Lower leg skin (tissue), 4 donors: ENCODE measurements at regions not wholly inside any gene's neighbourhood (a gene's known extent, or its start where the extent isn't known, plus 50 kb on each side); places are given as distances from the start of the nearest gene placed in this dataset.

Experiments used
- DNase-seq, 2 donors: peaks; one replicate each; pipeline ENCODE4 v3.0.0-alpha.2; 2019; ENCODE audit warnings: low spot score in 2 of 2
- H3K4me3 ChIP-seq: fragments of 200-600 bp; sonication (generic); 2 replicates; pipeline ENCODE4 v1.5.1; 2017; ENCODE audit warnings: mild to moderate bottlenecking, low read depth; ENCODE audit not compliant: poor library complexity, severe bottlenecking
- POLR2A ChIP-seq, 2 donors: fragments of 450-650 bp; IDR thresholded peaks; one replicate each; pipeline ENCODE4 v1.6.1; 2016 to 2017; ENCODE audit warnings: antibody characterized with exemption in 2 of 2, mild to moderate bottlenecking in 1 of 2, moderate library complexity in 1 of 2
- WGBS, 2 donors: methylation state at CpG; one replicate each; pipeline ENCODE4 v1.1.5; 2018; 5-methylcytosine and 5-hydroxymethylcytosine counted together
- intact Hi-C: fragments of 100-400 bp; cut with DNase I; formaldehyde crosslinking; loops from one replicate; pipeline ENCODE4 v1.15.0; 2023; ENCODE audit warnings: low total_unique reads
- TF ChIP-seq, protein P1 (sequence below), 3 donors: fragments of 450-650 bp; IDR thresholded peaks; one replicate each; pipeline ENCODE4 v1.5.1; 2016; ENCODE audit warnings: antibody characterized with exemption in 3 of 3, mild to moderate bottlenecking in 3 of 3, moderate library complexity in 2 of 3

DNA sequence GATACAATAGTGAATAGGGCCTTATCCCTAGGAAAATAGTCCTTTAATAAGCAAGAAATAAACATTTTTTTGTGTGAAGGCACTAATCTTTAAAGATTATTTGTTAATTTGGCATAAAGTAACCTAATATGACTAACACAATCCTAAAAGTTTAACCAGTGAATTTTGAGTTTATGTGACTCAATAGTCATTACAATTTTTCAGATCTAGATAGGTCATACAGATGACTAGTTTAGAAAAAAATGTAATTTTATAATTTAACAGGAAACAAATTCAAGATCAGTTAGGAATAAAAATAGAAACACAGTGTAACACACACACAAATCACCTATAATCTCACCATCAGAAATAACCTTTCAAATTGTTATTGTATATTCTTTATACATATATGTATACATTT, 620.7 kb upstream of the ALCAM start:
- TF ChIP-seq, protein P1, sequence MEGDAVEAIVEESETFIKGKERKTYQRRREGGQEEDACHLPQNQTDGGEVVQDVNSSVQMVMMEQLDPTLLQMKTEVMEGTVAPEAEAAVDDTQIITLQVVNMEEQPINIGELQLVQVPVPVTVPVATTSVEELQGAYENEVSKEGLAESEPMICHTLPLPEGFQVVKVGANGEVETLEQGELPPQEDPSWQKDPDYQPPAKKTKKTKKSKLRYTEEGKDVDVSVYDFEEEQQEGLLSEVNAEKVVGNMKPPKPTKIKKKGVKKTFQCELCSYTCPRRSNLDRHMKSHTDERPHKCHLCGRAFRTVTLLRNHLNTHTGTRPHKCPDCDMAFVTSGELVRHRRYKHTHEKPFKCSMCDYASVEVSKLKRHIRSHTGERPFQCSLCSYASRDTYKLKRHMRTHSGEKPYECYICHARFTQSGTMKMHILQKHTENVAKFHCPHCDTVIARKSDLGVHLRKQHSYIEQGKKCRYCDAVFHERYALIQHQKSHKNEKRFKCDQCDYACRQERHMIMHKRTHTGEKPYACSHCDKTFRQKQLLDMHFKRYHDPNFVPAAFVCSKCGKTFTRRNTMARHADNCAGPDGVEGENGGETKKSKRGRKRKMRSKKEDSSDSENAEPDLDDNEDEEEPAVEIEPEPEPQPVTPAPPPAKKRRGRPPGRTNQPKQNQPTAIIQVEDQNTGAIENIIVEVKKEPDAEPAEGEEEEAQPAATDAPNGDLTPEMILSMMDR (IDR thresholded peaks at IDR 0.05): no peak
- no peak for DNase-seq
- intact Hi-C loops: no loop called here
- no peak overlapping the region for H3K4me3 ChIP-seq

DNA sequence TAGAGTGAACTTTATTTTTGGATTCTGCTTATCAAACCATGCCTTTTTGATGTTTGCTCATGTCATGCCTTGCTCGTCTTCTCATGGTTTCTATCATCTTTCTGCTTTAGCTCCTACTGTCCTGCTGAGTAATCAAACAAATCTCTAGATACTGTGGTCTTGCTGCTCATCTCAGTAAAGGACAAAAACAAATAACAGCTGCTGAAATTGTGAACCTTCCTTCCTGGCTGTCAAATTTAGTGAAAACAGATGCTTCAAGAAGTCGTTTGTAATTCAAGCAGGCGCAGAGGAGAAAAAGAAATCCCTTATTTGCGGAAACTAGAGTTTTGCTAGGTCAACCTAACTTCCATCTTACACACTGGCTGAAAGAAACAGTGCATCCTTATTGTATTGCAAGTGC, 616.1 kb upstream of the ALCAM start:
- DNase-seq: no peak
- WGBS, 2 donors: 57 to 63% methylated on average over 4 of the region's 4 CpGs
- intact Hi-C loops: no loop called here
- no peak overlapping the region for H3K4me3 ChIP-seq
- no peak for TF ChIP-seq POLR2A (IDR thresholded peaks at IDR 0.05)
- TF ChIP-seq, protein P1 (IDR thresholded peaks at IDR 0.05): no peak

DNA sequence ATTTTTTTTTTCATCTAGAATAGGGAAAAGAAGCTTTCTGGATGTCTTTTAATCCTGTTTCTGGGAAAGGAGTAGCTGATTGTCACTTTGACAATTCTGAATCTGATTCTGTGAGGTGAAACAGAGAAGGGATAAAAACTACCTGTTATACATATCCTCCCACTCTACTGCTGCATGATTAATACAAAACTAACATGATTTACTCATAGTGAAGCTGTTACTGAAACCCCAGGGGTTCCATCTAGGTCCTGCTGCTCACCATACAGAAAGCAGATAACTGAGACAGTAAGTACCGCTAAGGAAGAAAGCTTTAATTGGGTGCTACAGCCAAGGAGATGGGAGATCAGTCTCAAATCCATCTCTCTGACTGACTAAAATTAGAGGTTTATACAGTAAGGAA, 610.9 kb upstream of the ALCAM start:
- TF ChIP-seq, protein P1 (IDR thresholded peaks at IDR 0.05): no peak
- no peak for TF ChIP-seq POLR2A (IDR thresholded peaks at IDR 0.05)
- 93 to 96% methylated on average over 1 of the region's 1 CpG for WGBS, 2 donors
- no peak overlapping the region for H3K4me3 ChIP-seq
- intact Hi-C loops: no loop called here
- DNase-seq: no peak

DNA sequence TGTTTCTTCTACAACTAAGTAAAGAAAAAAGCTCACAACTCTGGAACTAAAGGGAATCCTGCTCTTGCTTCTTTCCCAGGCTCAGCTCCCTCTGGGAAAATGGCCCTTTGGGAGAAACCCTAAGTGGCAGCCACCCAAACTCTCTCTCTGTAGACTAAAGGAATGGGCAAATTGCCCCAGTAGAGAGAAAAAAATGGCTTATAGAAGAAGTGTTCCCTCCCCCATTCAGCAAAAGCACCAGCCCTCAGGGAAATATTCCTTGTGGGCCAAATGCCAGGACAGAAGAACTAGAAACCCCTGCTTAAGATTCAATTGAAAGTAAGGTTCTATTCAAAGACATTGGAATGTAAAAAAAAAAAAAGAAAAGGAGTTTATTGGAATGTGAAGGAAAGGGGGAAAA, 603.7 kb upstream of the ALCAM start:
- intact Hi-C loops: no loop called here
- DNase-seq: no peak
- no peak for TF ChIP-seq POLR2A (IDR thresholded peaks at IDR 0.05)
- TF ChIP-seq, protein P1 (IDR thresholded peaks at IDR 0.05): no peak
- no peak overlapping the region for H3K4me3 ChIP-seq

DNA sequence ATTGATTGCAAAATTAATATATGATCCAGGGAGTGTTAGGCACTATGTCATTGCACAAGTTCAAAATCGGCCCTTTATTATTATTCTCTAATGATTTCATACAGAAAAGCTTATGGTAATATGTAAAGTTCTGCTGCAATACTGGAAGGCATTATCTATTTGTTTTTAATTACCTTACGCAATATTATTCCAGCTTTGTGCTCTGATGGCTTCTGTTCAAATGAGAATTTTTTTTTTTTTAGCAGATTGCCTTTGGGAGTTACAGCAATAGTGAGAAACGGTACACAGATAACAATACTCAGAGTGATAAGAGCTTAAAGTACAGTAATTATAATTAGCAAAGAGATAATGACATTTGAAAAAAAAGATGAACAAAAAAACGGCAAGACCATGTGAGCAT, 602.2 kb upstream of the ALCAM start:
- DNase-seq: no peak
- no peak for TF ChIP-seq POLR2A (IDR thresholded peaks at IDR 0.05)
- TF ChIP-seq, protein P1 (IDR thresholded peaks at IDR 0.05): no peak
- H3K4me3 ChIP-seq: no peak overlapping the region
- intact Hi-C loops: no loop called here
- WGBS, 2 donors: 28% methylated on average over 4 of the region's 4 CpGs

DNA sequence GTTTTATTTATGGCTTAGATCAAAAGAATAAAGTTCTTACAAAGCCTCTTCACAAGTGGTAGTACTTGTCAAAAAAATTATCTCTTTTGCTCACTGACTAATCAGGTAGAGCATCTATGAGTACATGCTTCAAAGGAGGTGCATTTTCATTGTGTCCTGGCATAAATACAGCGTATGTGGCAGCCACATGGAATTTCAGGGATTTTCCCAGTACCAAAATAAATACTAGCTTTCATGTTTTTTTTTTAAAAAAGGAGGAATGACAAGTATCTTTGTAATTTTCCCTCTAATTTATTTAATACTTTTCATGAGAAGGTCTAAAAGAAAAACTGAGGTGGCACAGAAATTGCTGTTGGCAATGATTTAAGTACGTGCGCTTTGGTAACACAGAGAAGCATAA, 597.8 kb upstream of the ALCAM start:
- H3K4me3 ChIP-seq: no peak overlapping the region
- WGBS, 2 donors: 56 to 61% methylated on average over 3 of the region's 3 CpGs
- intact Hi-C loops: no loop called here
- no peak for DNase-seq
- TF ChIP-seq, protein P1 (IDR thresholded peaks at IDR 0.05): no peak
- TF ChIP-seq POLR2A (IDR thresholded peaks at IDR 0.05): no peak
